Astrocyte (in vitro differentiated cells and primary cell): ENCODE measurements at regions not wholly inside any gene's neighbourhood (a gene's known extent, or its start where the extent isn't known, plus 50 kb on each side); places are given as distances from the start of the nearest gene placed in this dataset.

Source experiments
- CTCF ChIP-seq: IDR thresholded peaks from 2 replicates; pipeline ENCODE4 v1.5.1; 2011; ENCODE audit warnings: low read depth, mild to moderate bottlenecking, inconsistent platforms, low read length, moderate library complexity; ENCODE audit not compliant: insufficient read depth
- EZH2 ChIP-seq: IDR thresholded peaks from 2 replicates; pipeline ENCODE4 v1.6.1; 2012; ENCODE audit warnings: mild to moderate bottlenecking, low read length, inconsistent platforms; ENCODE audit not compliant: insufficient read depth

- no peak for TF ChIP-seq CTCF
- no peak for TF ChIP-seq EZH2
Observed at GRCh38 chr5:54887663-54888062, 97.7 kb downstream of the ESM1 start.
